ENCODE measurements at regions not wholly inside any gene's neighbourhood (a gene's known extent, or its start where the extent isn't known, plus 50 kb on each side); places are given as distances from the start of the nearest gene placed in this dataset.
"Not testable (repeated sequence)": the region's sequence is repeated elsewhere in the genome, so short reads cannot be mapped to it uniquely, and the experiment has no call there.

- Histone ChIP-seq H3K9me3 (ENCODE audit: low read length) (no peaks in the 10 kb centered on the region), H3K4me3 (ENCODE audit: low read length) (no peak overlapping the region), H2AFZ (ENCODE audit: low read depth, low read length) (no peak overlapping the region), H3K36me3 (ENCODE audit: insufficient read depth, low read length) (no peaks in the 10 kb centered on the region), H3K4me1 (ENCODE audit: insufficient read depth, low read length) (no peaks in the 10 kb centered on the region), H3K27me3 (ENCODE audit: insufficient read depth, low read length) (no peaks in the 10 kb centered on the region)
Observed at GRCh38 chrX:1071351-1071750, 141.1 kb downstream of the CRLF2 start.

DNA sequence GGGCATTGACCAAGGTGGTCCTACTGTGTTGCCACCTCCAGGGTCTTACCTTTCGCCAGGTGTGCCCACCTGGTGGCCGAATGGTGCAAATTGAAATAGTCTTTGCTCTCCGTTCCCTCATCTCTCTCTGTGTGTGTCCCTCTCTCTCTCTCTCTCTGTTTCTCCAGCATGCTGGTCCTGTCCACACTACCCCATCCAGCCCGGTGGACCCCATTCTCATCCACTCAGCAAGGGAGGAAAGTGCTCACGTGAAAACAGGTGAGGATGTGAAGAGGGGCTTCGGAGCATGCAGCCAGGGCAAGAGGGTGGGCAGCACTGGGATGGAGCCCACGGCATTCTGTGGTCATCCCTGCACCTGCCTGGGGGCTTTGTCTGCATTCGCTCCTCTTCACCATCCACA lies 150.1 kb downstream of the CRLF2 start:
- Histone ChIP-seq H3K27me3 (ENCODE audit: insufficient read depth, low read length) (no peaks in the 10 kb centered on the region), H2AFZ (ENCODE audit: low read depth, low read length) (no peak overlapping the region), H3K4me1 (ENCODE audit: insufficient read depth, low read length) (no peaks in the 10 kb centered on the region), H3K4me3 (ENCODE audit: low read length) (no peak overlapping the region), H3K9me3 (ENCODE audit: low read length) (peaks cover 3% of the 10 kb centered on the region), H3K36me3 (ENCODE audit: insufficient read depth, low read length) (no peaks in the 10 kb centered on the region)

- no peak overlapping the region for H2AFZ ChIP-seq (ENCODE audit: low read depth, low read length)
- H3K36me3 ChIP-seq (ENCODE audit: insufficient read depth, low read length), result no peaks in the 10 kb centered on the region
- no peaks in the 10 kb centered on the region for H3K27me3 ChIP-seq (ENCODE audit: insufficient read depth, low read length)
- no peak overlapping the region for H3K4me3 ChIP-seq (ENCODE audit: low read length)
- H3K4me1 ChIP-seq (ENCODE audit: insufficient read depth, low read length), result no peaks in the 10 kb centered on the region
- H3K9me3 ChIP-seq (ENCODE audit: low read length), result peaks cover 3% of the 10 kb centered on the region
Observed at GRCh38 chrX:1060562-1060960, 151.9 kb downstream of the CRLF2 start.

DNA sequence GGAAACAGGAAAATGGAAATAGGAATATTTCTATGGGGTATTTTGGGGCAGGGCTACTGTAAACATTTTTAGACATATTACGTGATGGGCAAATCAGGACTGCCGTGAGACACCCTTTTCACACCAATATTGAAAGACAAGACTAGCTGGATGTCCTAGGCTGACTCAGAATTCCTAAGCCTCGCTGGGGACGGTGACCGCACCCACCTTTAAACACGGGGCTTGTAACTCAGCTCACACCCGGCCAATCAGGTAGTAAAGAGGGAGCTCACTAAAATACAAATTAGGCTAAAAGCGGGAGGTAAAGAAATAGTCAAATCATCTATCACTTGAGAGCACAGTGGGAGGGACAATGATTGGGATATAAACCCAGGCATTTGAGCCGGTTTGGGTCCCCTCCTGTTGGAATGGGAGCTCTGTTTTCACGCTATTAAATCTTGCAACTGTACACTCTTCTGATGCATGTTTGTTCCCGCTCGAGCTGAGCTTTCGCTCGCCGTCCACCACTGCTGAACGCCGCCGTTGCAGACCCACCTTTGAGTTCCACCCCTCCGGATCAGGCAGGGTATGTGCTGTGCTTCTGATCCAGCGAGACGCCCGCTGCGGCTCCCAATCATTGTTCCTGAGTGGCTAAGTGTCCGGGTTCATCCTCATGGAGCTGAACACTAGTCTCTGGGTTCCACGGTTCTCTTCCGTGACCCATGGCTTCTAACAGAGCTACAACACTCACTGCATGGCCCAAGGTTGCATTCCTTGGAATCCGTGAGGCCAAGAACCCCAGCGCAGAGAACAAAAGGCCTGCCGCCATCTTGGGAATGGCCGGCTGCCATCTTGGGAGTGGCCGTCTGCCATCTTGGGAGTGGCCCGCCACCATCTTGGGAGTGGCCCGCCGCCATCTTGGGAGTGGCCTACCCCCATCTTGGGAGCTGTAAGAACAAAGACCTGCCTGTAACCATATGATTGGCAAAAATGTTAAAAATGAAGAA lies 152.6 kb downstream of the CRLF2 start:
- no peaks in the 10 kb centered on the region for H3K27me3 ChIP-seq (ENCODE audit: insufficient read depth, low read length)
- no peaks in the 10 kb centered on the region for H3K36me3 ChIP-seq (ENCODE audit: insufficient read depth, low read length)
- H2AFZ ChIP-seq (ENCODE audit: low read depth, low read length), result no peak overlapping the region
- H3K9me3 ChIP-seq (ENCODE audit: low read length), result peaks cover 3% of the 10 kb centered on the region
- H3K4me3 ChIP-seq (ENCODE audit: low read length), result no peak overlapping the region
- no peaks in the 10 kb centered on the region for H3K4me1 ChIP-seq (ENCODE audit: insufficient read depth, low read length)

- not testable (repeated sequence) for H3K9me3 ChIP-seq (ENCODE audit: low read length); H3K27me3 ChIP-seq (ENCODE audit: insufficient read depth, low read length); H3K4me1 ChIP-seq (ENCODE audit: insufficient read depth, low read length); H2AFZ ChIP-seq (ENCODE audit: low read depth, low read length); H3K4me3 ChIP-seq (ENCODE audit: low read length); H3K36me3 ChIP-seq (ENCODE audit: insufficient read depth, low read length)
Observed at GRCh38 chrX:1053600-1053999, 158.8 kb downstream of the CRLF2 start.

DNA sequence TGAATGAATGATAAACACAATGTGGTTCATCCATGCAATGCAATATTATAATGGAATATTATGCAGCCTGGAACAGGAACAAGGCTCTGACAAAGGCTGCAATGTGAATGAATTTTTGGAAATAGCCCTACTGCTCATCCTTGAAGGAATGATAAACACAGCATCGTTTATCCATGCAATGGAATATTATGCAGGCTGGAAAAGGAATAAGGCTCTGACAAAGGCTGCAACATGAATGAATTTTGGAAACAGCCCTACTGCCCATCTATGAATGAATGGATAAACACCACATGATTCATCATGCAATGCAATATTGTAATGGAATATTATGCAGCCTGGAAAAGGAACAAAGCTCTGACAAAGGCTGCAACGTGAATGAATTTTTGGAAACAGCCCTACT lies 159.4 kb downstream of the CRLF2 start:
- H3K27me3 ChIP-seq (ENCODE audit: insufficient read depth, low read length), result no peaks in the 10 kb centered on the region
- no peaks in the 10 kb centered on the region for H3K4me1 ChIP-seq (ENCODE audit: insufficient read depth, low read length)
- H3K4me3 ChIP-seq (ENCODE audit: low read length), result no peak overlapping the region
- H3K9me3 ChIP-seq (ENCODE audit: low read length), result no peaks in the 10 kb centered on the region
- no peak overlapping the region for H2AFZ ChIP-seq (ENCODE audit: low read depth, low read length)
- H3K36me3 ChIP-seq (ENCODE audit: insufficient read depth, low read length), result no peaks in the 10 kb centered on the region

DNA sequence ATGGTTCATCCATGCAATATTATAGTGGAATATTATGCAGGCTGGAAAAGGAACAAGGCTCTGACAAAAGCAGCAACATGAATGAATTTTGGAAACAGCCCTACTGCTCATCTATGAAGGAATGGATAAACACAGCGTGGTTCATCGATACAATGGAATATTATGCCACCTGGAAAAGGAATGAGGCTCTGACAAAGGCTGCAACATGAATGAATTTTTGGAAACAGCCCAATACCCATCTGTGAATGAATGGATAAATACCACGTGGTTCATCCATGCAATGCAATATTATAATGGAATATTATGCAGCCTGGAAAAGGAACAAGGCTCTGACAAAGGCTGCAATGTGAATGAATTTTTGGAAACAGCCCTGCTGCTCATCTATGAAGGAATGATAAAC lies 160.4 kb downstream of the CRLF2 start:
- Histone ChIP-seq H2AFZ (ENCODE audit: low read depth, low read length) (no peak overlapping the region), H3K9me3 (ENCODE audit: low read length) (no peaks in the 10 kb centered on the region), H3K4me3 (ENCODE audit: low read length) (no peak overlapping the region), H3K4me1 (ENCODE audit: insufficient read depth, low read length) (no peaks in the 10 kb centered on the region), H3K27me3 (ENCODE audit: insufficient read depth, low read length) (no peaks in the 10 kb centered on the region), H3K36me3 (ENCODE audit: insufficient read depth, low read length) (no peaks in the 10 kb centered on the region)

DNA sequence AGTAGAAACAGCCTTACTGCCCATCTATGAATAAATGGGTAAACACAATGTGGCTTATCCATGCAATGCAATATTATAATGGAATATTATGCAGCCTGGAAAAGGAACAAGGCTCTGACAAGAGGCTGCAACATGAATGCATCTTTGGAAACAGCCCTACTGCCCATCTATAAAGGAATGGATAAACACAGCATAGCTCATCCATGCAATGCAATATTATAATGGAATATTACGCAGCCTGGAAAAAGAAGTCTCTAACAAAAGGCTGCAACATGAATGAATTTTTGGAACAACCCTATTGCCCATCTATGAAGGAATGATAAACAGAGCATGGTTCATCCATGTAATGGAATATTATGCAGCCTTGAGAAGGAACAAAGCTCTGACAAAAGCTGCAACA lies 161.0 kb downstream of the CRLF2 start:
- no peaks in the 10 kb centered on the region for H3K4me1 ChIP-seq (ENCODE audit: insufficient read depth, low read length)
- H3K36me3 ChIP-seq (ENCODE audit: insufficient read depth, low read length), result no peaks in the 10 kb centered on the region
- no peak overlapping the region for H2AFZ ChIP-seq (ENCODE audit: low read depth, low read length)
- H3K9me3 ChIP-seq (ENCODE audit: low read length), result no peaks in the 10 kb centered on the region
- H3K27me3 ChIP-seq (ENCODE audit: insufficient read depth, low read length), result no peaks in the 10 kb centered on the region
- no peak overlapping the region for H3K4me3 ChIP-seq (ENCODE audit: low read length)

- Histone ChIP-seq H3K36me3 (ENCODE audit: insufficient read depth, low read length) (no peaks in the 10 kb centered on the region), H2AFZ (ENCODE audit: low read depth, low read length) (no peak overlapping the region), H3K9me3 (ENCODE audit: low read length) (no peaks in the 10 kb centered on the region), H3K4me3 (ENCODE audit: low read length) (no peak overlapping the region), H3K27me3 (ENCODE audit: insufficient read depth, low read length) (no peaks in the 10 kb centered on the region), H3K4me1 (ENCODE audit: insufficient read depth, low read length) (no peaks in the 10 kb centered on the region)
Observed at GRCh38 chrX:1045680-1046314, 166.7 kb downstream of the CRLF2 start.

GRCh38 chrX:1041091-1041490 lies 171.4 kb downstream of the CRLF2 start:
- Histone ChIP-seq H3K9me3 (ENCODE audit: low read length) (no peaks in the 10 kb centered on the region), H3K36me3 (ENCODE audit: insufficient read depth, low read length) (no peaks in the 10 kb centered on the region), H2AFZ (ENCODE audit: low read depth, low read length) (no peak overlapping the region), H3K27me3 (ENCODE audit: insufficient read depth, low read length) (no peaks in the 10 kb centered on the region), H3K4me3 (ENCODE audit: low read length) (no peak overlapping the region), H3K4me1 (ENCODE audit: insufficient read depth, low read length) (no peaks in the 10 kb centered on the region)

- not testable (repeated sequence) for H3K27me3 ChIP-seq (ENCODE audit: insufficient read depth, low read length); H2AFZ ChIP-seq (ENCODE audit: low read depth, low read length); H3K4me1 ChIP-seq (ENCODE audit: insufficient read depth, low read length); H3K4me3 ChIP-seq (ENCODE audit: low read length); H3K36me3 ChIP-seq (ENCODE audit: insufficient read depth, low read length); H3K9me3 ChIP-seq (ENCODE audit: low read length)
Observed at GRCh38 chrX:1035931-1036330, 176.5 kb downstream of the CRLF2 start.

- H3K27me3 ChIP-seq (ENCODE audit: insufficient read depth, low read length), result no peaks in the 10 kb centered on the region
- H3K4me3 ChIP-seq (ENCODE audit: low read length), result no peak overlapping the region
- H3K4me1 ChIP-seq (ENCODE audit: insufficient read depth, low read length), result no peaks in the 10 kb centered on the region
- H3K36me3 ChIP-seq (ENCODE audit: insufficient read depth, low read length), result no peaks in the 10 kb centered on the region
- H2AFZ ChIP-seq (ENCODE audit: low read depth, low read length), result no peak overlapping the region
- no peaks in the 10 kb centered on the region for H3K9me3 ChIP-seq (ENCODE audit: low read length)
Observed at GRCh38 chrX:1035206-1035605, 177.2 kb downstream of the CRLF2 start.

GRCh38 chrX:1034717-1035116 lies 177.7 kb downstream of the CRLF2 start:
- Histone ChIP-seq H3K4me1 (ENCODE audit: insufficient read depth, low read length) (no peaks in the 10 kb centered on the region), H3K36me3 (ENCODE audit: insufficient read depth, low read length) (no peaks in the 10 kb centered on the region), H3K27me3 (ENCODE audit: insufficient read depth, low read length) (no peaks in the 10 kb centered on the region), H3K4me3 (ENCODE audit: low read length) (no peak overlapping the region), H2AFZ (ENCODE audit: low read depth, low read length) (no peak overlapping the region), H3K9me3 (ENCODE audit: low read length) (no peaks in the 10 kb centered on the region)
